VCaP (cell line): ENCODE measurements at regions not wholly inside any gene's neighbourhood (a gene's known extent, or its start where the extent isn't known, plus 50 kb on each side); places are given as distances from the start of the nearest gene placed in this dataset.

Experiments
- H3K27ac ChIP-seq: fragments of 450-650 bp; 2 replicates; pipeline ENCODE4 v1.5.1; 2017
- CTCF ChIP-seq: fragments of 450-650 bp; conservative IDR thresholded peaks from 2 replicates; pipeline ENCODE4 v1.5.1; 2017; ENCODE audit warnings: mild to moderate bottlenecking, moderate library complexity

DNA sequence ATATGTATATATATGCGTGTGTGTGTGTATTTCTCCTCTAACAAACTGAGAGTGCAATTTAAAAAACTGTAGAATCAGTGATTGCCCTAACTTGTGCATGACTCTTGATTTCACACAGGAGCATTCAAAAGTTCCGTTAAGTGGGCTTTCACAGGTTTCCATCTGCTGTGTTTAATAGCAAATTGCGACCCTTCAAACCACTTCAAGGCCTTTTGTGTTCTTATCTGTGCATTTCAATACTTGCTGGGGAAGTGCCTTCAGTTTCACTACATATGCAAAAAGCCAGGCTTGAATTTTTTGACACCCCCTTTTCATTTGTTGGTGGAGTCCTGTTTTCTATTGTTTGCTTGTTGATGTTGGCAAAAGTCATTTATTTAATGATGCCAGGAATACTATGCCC lies 158.0 kb downstream of the TM9SF2 start:
- peak overlapping the region; percentile 89 for H3K27ac ChIP-seq
- TF ChIP-seq CTCF = no peak

GRCh38 chr13:99658261-99658991 lies 157.2 kb downstream of the TM9SF2 start:
- TF ChIP-seq CTCF = peak; percentile 83
- peak overlapping the region; percentile 89 for H3K27ac ChIP-seq

- H3K27ac ChIP-seq = peak overlapping the region; percentile 89
- no peak for TF ChIP-seq CTCF
Observed at GRCh38 chr13:99657848-99658260, 156.6 kb downstream of the TM9SF2 start.

DNA sequence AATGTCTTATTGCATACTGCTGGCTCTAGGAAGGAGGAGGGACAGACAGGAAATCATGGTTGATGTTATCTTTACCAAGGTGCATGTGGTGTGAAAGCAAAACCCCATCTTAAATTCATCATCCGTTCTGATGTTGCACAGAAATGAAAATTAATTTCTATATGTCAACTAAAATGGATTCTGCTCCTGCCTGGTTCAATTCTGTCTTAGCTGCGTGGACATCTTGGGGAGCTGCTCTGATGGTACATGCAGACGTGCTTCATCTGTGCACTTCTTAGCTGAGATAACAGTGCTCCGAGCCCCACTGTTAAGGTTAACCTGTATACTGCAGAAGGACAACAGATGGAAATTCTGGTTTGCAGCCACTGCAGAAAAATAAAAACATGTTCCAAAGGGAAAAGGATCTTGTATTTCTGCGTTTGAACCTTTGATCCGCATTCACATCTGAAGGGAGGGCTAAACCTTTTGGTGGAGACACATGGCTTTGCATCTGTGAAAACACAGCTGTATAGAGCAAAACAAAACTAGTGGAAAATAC lies 155.6 kb downstream of the TM9SF2 start:
- no peak for TF ChIP-seq CTCF
- H3K27ac ChIP-seq = peak overlapping the region; percentile 89

DNA sequence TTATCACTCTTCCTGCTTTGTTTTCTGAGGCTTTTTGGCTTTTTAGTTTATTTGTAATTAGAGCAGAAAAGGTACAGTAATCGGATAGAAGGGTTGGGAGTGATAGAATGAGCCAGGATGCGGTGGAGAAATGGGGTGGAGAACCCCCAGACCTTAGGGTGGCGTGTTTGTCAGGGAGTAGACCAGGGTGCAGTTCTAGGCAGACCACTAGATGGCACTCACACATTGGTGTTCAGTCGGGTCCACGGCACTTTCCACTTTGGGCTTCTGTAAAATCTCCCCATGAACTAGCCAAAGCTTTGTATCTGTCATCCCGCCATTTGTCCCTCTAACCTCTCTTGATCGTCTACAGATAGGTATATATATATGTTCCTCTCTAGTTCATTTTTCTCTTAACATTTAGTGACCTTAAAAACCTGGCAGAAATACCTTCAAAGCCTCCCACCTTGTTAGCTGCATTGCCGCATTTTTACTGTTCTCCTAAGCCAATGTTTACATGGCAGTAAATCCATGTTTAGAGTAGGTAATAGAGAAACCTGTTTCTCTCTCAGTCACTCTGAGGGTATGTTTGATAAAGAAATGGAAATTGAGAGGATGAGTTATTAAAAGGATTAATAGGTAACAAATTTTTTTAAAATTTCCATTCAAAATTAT lies 154.9 kb downstream of the TM9SF2 start:
- peak; percentile 94 for TF ChIP-seq CTCF
- H3K27ac ChIP-seq = peak overlapping the region; percentile 89

DNA sequence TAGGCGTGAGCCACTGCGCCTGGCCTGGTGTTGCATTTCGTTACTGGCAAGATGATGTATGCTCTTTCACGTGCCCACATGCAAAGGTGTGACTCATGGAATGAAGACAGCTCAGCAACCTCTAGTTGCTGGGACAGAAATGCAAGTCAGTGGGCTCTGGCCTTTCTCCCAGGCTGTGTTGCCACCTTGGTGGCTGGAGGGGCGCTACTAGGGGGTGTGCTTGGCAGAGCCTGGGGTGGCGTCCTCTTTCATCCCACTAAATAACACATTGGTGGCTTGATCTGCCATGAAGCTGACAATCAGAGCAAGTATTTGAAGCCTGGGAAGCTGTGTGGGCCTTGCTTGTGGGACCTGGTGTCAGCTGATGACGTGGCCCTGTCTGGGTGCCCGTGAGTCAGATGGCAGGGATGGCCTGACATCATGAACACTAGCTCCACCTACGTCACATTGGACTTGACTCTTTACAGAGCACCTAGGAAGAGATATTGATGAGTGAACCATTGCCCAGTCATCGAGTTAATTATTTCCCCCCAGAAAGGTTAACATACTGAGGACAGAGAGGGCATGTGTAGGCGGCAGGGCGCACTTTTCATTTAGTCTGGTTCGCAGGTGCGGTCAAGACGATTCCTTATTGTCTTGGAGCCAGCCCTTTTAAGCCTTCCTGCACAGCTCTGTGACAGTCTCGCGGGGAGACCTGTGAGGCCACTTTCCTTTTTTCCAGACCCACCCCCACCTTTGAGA lies 154.2 kb downstream of the TM9SF2 start:
- peak overlapping the region; percentile 89 for H3K27ac ChIP-seq
- TF ChIP-seq CTCF = no peak

DNA sequence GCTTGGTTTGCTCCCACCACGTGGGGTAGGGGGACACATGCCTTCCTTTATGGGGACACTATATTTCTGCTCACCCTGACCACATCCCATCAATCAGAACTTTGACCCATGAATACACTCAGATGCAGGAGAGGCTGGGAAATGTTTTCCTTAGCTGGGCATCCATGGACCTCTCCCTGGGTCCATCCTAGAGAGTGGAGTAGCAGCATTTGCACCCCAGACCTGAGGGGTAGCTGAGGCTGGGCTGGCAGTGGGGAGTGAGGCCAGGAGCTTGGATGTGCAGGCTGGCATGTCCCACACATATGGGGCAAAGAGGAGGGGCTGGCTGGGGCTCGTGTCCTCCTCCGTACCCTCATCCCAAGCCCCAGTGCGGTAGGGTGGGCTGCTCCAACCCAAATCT lies 152.8 kb downstream of the TM9SF2 start:
- TF ChIP-seq CTCF = no peak
- no peak overlapping the region for H3K27ac ChIP-seq
